ENCODE measurements at regions not wholly inside any gene's neighbourhood (a gene's known extent, or its start where the extent isn't known, plus 50 kb on each side); places are given as distances from the start of the nearest gene placed in this dataset.
A peak's percentile ranks its signal among the peaks of the same experiment; 100 is the strongest.

DNA sequence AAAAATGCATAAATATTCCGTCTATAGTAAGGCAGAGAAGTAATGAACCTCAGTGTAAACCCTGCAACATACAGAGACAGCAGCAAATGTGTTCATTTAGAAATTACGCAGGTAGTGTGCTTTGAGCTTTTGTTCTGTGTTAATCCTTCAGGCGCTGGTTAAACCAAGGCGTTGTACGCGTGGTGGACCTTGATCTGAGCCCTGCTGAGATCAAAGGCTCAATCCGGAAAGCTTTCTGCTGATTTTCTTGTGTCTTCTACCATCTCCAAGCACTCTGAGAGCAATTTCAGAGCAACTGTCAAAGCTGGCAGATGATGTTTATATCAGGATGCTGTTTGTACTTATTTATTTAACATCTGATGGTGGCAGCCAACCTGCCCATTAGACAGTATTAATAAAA is 382.8 kb downstream of the CDH26 start:
- Mint-ChIP-seq H3K9me3 (peaks cover 43% of the 10 kb centered on the region), H3K4me1 (no peaks in the 10 kb centered on the region), H3K36me3 (ENCODE audit: low read depth) (no peaks in the 10 kb centered on the region), H3K4me3 (no peak overlapping the region), H3K27ac (no peak overlapping the region), H3K27me3 (ENCODE audit: low read depth, poor library complexity) (peaks cover 16% of the 10 kb centered on the region)
- TF ChIP-seq, protein P1, sequence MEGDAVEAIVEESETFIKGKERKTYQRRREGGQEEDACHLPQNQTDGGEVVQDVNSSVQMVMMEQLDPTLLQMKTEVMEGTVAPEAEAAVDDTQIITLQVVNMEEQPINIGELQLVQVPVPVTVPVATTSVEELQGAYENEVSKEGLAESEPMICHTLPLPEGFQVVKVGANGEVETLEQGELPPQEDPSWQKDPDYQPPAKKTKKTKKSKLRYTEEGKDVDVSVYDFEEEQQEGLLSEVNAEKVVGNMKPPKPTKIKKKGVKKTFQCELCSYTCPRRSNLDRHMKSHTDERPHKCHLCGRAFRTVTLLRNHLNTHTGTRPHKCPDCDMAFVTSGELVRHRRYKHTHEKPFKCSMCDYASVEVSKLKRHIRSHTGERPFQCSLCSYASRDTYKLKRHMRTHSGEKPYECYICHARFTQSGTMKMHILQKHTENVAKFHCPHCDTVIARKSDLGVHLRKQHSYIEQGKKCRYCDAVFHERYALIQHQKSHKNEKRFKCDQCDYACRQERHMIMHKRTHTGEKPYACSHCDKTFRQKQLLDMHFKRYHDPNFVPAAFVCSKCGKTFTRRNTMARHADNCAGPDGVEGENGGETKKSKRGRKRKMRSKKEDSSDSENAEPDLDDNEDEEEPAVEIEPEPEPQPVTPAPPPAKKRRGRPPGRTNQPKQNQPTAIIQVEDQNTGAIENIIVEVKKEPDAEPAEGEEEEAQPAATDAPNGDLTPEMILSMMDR (IDR thresholded peaks at IDR 0.05) = no peak
- no peak for DNase-seq

GRCh38 chr20:60345106-60345505 is 386.9 kb downstream of the CDH26 start:
- Mint-ChIP-seq H3K36me3 (ENCODE audit: low read depth) (no peaks in the 10 kb centered on the region), H3K27ac (no peak overlapping the region), H3K4me3 (no peak overlapping the region), H3K27me3 (ENCODE audit: low read depth, poor library complexity) (peaks cover 18% of the 10 kb centered on the region), H3K9me3 (peaks cover 32% of the 10 kb centered on the region), H3K4me1 (no peaks in the 10 kb centered on the region)
- DNase-seq = no peak
- TF ChIP-seq, protein P1 (IDR thresholded peaks at IDR 0.05) = no peak

DNA sequence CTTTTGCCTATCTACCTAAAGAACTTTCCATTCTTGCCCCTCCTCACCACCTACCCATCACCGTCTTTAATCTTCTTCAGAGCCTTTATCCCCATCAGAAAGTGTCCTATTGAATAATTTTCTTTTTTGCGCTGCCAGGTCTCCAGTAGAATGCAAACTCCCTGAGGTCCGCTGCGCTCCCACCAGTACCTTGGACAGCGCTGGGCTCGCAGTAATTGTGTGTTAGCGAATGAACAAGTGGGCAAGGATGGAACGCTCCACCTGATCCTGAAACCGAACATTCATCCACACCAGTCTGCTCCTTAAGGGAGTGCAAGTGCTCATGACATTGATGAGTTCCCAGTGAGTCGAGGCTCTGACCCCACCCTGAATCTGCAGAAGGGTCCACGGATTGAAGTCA is 391.2 kb downstream of the CDH26 start:
- no peak overlapping the region for H3K4me3 Mint-ChIP-seq
- peaks cover 38% of the 10 kb centered on the region for H3K9me3 Mint-ChIP-seq
- no peak overlapping the region for H3K27ac Mint-ChIP-seq
- peaks cover 18% of the 10 kb centered on the region for H3K27me3 Mint-ChIP-seq (ENCODE audit: low read depth, poor library complexity)
- TF ChIP-seq, protein P1 (IDR thresholded peaks at IDR 0.05) = no peak
- peak; percentile 10 for DNase-seq
- H3K4me1 Mint-ChIP-seq = no peaks in the 10 kb centered on the region
- H3K36me3 Mint-ChIP-seq (ENCODE audit: low read depth) = no peaks in the 10 kb centered on the region

DNA sequence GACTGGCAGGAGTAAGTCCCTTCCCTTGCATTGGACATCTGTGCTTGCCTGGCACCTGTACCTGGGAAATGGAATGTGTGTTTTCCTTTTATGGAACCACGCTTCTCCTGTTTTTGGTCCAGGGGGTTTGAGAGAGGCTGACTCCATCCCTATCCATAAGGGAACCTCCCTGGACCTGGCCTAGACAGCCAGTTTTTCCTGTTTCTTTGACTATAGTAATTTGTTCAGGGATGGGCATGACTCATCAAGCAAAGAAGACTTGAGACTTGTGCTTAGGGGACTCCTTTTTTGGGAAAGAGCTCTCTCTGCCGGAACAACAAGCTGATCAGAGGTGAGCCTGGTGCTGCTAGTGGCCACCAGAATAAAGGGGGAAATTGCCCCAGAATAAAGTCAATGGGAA is 393.8 kb downstream of the CDH26 start:
- H3K36me3 Mint-ChIP-seq (ENCODE audit: low read depth) = no peaks in the 10 kb centered on the region
- no peak for DNase-seq
- TF ChIP-seq, protein P1 (IDR thresholded peaks at IDR 0.05) = no peak
- peaks cover 33% of the 10 kb centered on the region for H3K9me3 Mint-ChIP-seq
- no peak overlapping the region for H3K27ac Mint-ChIP-seq
- H3K4me3 Mint-ChIP-seq = no peak overlapping the region
- H3K4me1 Mint-ChIP-seq = no peaks in the 10 kb centered on the region
- peaks cover 14% of the 10 kb centered on the region for H3K27me3 Mint-ChIP-seq (ENCODE audit: low read depth, poor library complexity)

GRCh38 chr20:60352596-60352995 is 394.4 kb downstream of the CDH26 start:
- Mint-ChIP-seq H3K36me3 (ENCODE audit: low read depth) (no peaks in the 10 kb centered on the region), H3K27me3 (ENCODE audit: low read depth, poor library complexity) (peaks cover 10% of the 10 kb centered on the region), H3K9me3 (peaks cover 30% of the 10 kb centered on the region), H3K4me1 (no peaks in the 10 kb centered on the region), H3K4me3 (no peak overlapping the region), H3K27ac (no peak overlapping the region)
- no peak for DNase-seq
- TF ChIP-seq, protein P1 (IDR thresholded peaks at IDR 0.05) = no peak

DNA sequence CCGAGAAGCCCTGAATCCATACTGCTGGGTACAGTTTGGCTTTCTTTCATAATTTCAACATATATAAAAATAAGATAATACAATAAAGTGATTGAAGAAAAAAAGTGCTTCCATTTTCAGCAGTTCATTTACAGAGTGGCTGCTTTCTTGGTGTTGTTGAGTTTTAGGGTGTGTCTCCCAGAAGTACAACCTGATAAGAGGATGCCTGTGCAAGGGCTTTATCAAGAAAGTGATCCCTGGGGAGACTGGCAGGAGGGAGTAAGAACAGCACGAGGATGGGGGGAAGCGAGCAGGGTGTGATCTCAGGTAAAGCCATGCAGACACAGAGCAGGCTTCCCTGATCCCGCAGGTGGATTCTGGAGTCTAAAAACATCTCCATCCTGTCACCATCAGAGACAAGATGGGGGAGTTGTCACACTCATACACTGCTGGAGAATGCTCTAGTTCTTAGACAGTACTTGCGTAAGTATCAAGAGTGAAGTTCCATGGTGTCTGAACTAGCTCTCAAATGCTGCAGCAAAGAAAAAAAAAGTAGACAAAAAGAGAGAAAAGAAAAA is 395.9 kb downstream of the CDH26 start:
- Mint-ChIP-seq H3K36me3 (ENCODE audit: low read depth) (no peaks in the 10 kb centered on the region), H3K9me3 (peaks cover 19% of the 10 kb centered on the region), H3K27me3 (ENCODE audit: low read depth, poor library complexity) (peaks cover 6% of the 10 kb centered on the region), H3K4me1 (no peaks in the 10 kb centered on the region), H3K27ac (no peak overlapping the region), H3K4me3 (no peak overlapping the region)
- no peak for DNase-seq
- TF ChIP-seq, protein P1 (IDR thresholded peaks at IDR 0.05) = no peak
